Smooth muscle cell (in vitro differentiated cells): ENCODE measurements at regions not wholly inside any gene's neighbourhood (a gene's known extent, or its start where the extent isn't known, plus 50 kb on each side); places are given as distances from the start of the nearest gene placed in this dataset.

Experiments
- DNase-seq: peaks from one replicate; lab custom pipeline; 2025; ENCODE audit not compliant: unreplicated experiment; lab: John Stamatoyannopoulos, UW
- H2AFZ ChIP-seq: fragments of 200-600 bp; sonication (generic); 2 replicates; pipeline ENCODE4 v1.6.0; 2016; ENCODE audit warnings: antibody characterized with exemption, low read depth, mild to moderate bottlenecking
- H3F3A ChIP-seq: fragments of 200-600 bp; sonication (generic); 2 replicates; pipeline ENCODE4 v1.6.0; 2017; ENCODE audit warnings: antibody characterized with exemption, low read depth
- H3K27ac ChIP-seq: fragments of 200-600 bp; sonication (generic); 2 replicates; pipeline ENCODE4 v1.5.1; 2016; ENCODE audit warnings: low read depth, mild to moderate bottlenecking
- H3K27me3 ChIP-seq: fragments of 200-600 bp; sonication (generic); 2 replicates; pipeline ENCODE4 v1.6.1; 2016; ENCODE audit warnings: low read depth, mild to moderate bottlenecking
- H3K36me3 ChIP-seq: fragments of 200-600 bp; sonication (generic); 2 replicates; pipeline ENCODE4 v1.5.1; 2016; ENCODE audit warnings: low read depth
- H3K4me1 ChIP-seq: fragments of 200-600 bp; sonication (generic); 2 replicates; pipeline ENCODE4 v1.5.1; 2016; ENCODE audit warnings: low read depth
- H3K4me2 ChIP-seq: fragments of 200-600 bp; sonication (generic); 2 replicates; pipeline ENCODE4 v1.6.0; 2016; ENCODE audit warnings: mild to moderate bottlenecking
- H3K4me3 ChIP-seq: fragments of 200-600 bp; sonication (generic); 2 replicates; pipeline ENCODE4 v1.5.1; 2016; ENCODE audit warnings: mild to moderate bottlenecking
- H3K79me2 ChIP-seq: fragments of 200-600 bp; sonication (generic); 2 replicates; pipeline ENCODE4 v1.6.0; 2016; ENCODE audit warnings: low read depth, mild to moderate bottlenecking
- H3K9ac ChIP-seq: fragments of 200-600 bp; sonication (generic); 2 replicates; pipeline ENCODE4 v1.6.0; 2016; ENCODE audit warnings: low read depth
- H3K9me3 ChIP-seq: fragments of 200-600 bp; sonication (generic); replicated peaks from 2 replicates; pipeline ENCODE4 v1.5.1; 2016; ENCODE audit warnings: low read depth
- H4K20me1 ChIP-seq: fragments of 200-600 bp; sonication (generic); 2 replicates; pipeline ENCODE4 v1.6.0; 2016; ENCODE audit warnings: low read depth
- CTCF ChIP-seq: fragments of 200-600 bp; sonication (generic); IDR thresholded peaks from 2 replicates; pipeline ENCODE4 v1.5.1; 2017; ENCODE audit warnings: borderline replicate concordance, mild to moderate bottlenecking, antibody characterized with exemption; ENCODE audit not compliant: insufficient read depth, poor library complexity, severe bottlenecking
- WGBS: methylation state at CpG from one replicate; pipeline ENCODE4 v1.1.7; 2016; ENCODE audit warnings: low lambda C conversion rate; 5-methylcytosine and 5-hydroxymethylcytosine counted together

GRCh38 chr1:221137666-221138065, 258.4 kb downstream of the HLX start:
- no peaks in the 10 kb centered on the region for H3K4me1 ChIP-seq
- H3K79me2 ChIP-seq = no peaks in the 10 kb centered on the region
- no peak for TF ChIP-seq CTCF
- 61% methylated on average over 2 of the region's 2 CpGs for WGBS
- H3K9ac ChIP-seq = no peak overlapping the region
- H4K20me1 ChIP-seq = no peaks in the 10 kb centered on the region
- H3K4me2 ChIP-seq = no peak overlapping the region
- DNase-seq = no peak
- no peak overlapping the region for H3K4me3 ChIP-seq
- no peaks in the 10 kb centered on the region for H3F3A ChIP-seq
- H2AFZ ChIP-seq = no peak overlapping the region
- H3K27me3 ChIP-seq = no peaks in the 10 kb centered on the region
- no peak overlapping the region for H3K27ac ChIP-seq
- no peaks in the 10 kb centered on the region for H3K36me3 ChIP-seq
- H3K9me3 ChIP-seq = no peaks in the 10 kb centered on the region

- H3K9me3 ChIP-seq = no peaks in the 10 kb centered on the region
- no peak for TF ChIP-seq CTCF
- no peak for DNase-seq
- no peak overlapping the region for H3K9ac ChIP-seq
- H3K27ac ChIP-seq = no peak overlapping the region
- no peaks in the 10 kb centered on the region for H3K4me1 ChIP-seq
- H3K27me3 ChIP-seq = no peaks in the 10 kb centered on the region
- no peaks in the 10 kb centered on the region for H3K36me3 ChIP-seq
- H2AFZ ChIP-seq = no peak overlapping the region
- H3F3A ChIP-seq = no peaks in the 10 kb centered on the region
- no peak overlapping the region for H3K4me2 ChIP-seq
- H3K79me2 ChIP-seq = no peaks in the 10 kb centered on the region
- H4K20me1 ChIP-seq = no peaks in the 10 kb centered on the region
- no peak overlapping the region for H3K4me3 ChIP-seq
Measured at GRCh38 chr1:221138516-221138915, 259.3 kb downstream of the HLX start.

- DNase-seq = no peak
- Histone ChIP-seq H3K9me3 (no peaks in the 10 kb centered on the region), H3K4me3 (no peak overlapping the region), H3K27me3 (no peaks in the 10 kb centered on the region), H3K9ac (no peak overlapping the region), H3K36me3 (no peaks in the 10 kb centered on the region), H2AFZ (no peak overlapping the region), H3K27ac (no peak overlapping the region), H3K4me2 (no peak overlapping the region), H3F3A (no peaks in the 10 kb centered on the region), H3K79me2 (no peaks in the 10 kb centered on the region), H3K4me1 (no peaks in the 10 kb centered on the region), H4K20me1 (no peaks in the 10 kb centered on the region)
- no peak for TF ChIP-seq CTCF
- 80% methylated on average over 1 of the region's 1 CpG for WGBS
Measured at GRCh38 chr1:221139991-221140390, 260.7 kb downstream of the HLX start.

- Histone ChIP-seq H4K20me1 (no peaks in the 10 kb centered on the region), H3K79me2 (no peaks in the 10 kb centered on the region), H3K4me2 (no peak overlapping the region), H3K9ac (no peak overlapping the region), H2AFZ (no peak overlapping the region), H3K27me3 (no peaks in the 10 kb centered on the region), H3K36me3 (no peaks in the 10 kb centered on the region), H3K27ac (no peak overlapping the region), H3K4me3 (no peak overlapping the region), H3K9me3 (no peaks in the 10 kb centered on the region), H3F3A (no peaks in the 10 kb centered on the region), H3K4me1 (no peaks in the 10 kb centered on the region)
- WGBS = 100% methylated on average over 2 of the region's 2 CpGs
- no peak for TF ChIP-seq CTCF
- no peak for DNase-seq
Measured at GRCh38 chr1:221141096-221141495, 261.9 kb downstream of the HLX start.
